HuH-7.5 (cell line): ENCODE measurements at regions not wholly inside any gene's neighbourhood (a gene's known extent, or its start where the extent isn't known, plus 50 kb on each side); places are given as distances from the start of the nearest gene placed in this dataset.

Experiments used
- DNase-seq: peaks from one replicate; pipeline ENCODE4 v3.0.0; 2011; ENCODE audit warnings: low spot score

- no peak for DNase-seq
Observed at GRCh38 chr9:86764221-86764624, 183.1 kb downstream of the GAS1 start.

GRCh38 chr9:86763791-86764190, 183.5 kb downstream of the GAS1 start:
- DNase-seq: no peak

GRCh38 chr9:86757382-86757720, 190.0 kb downstream of the GAS1 start:
- no peak for DNase-seq

GRCh38 chr9:86756576-86757381, 190.5 kb downstream of the GAS1 start:
- no peak for DNase-seq

GRCh38 chr9:86755561-86755941, 191.8 kb downstream of the GAS1 start:
- no peak for DNase-seq

DNA sequence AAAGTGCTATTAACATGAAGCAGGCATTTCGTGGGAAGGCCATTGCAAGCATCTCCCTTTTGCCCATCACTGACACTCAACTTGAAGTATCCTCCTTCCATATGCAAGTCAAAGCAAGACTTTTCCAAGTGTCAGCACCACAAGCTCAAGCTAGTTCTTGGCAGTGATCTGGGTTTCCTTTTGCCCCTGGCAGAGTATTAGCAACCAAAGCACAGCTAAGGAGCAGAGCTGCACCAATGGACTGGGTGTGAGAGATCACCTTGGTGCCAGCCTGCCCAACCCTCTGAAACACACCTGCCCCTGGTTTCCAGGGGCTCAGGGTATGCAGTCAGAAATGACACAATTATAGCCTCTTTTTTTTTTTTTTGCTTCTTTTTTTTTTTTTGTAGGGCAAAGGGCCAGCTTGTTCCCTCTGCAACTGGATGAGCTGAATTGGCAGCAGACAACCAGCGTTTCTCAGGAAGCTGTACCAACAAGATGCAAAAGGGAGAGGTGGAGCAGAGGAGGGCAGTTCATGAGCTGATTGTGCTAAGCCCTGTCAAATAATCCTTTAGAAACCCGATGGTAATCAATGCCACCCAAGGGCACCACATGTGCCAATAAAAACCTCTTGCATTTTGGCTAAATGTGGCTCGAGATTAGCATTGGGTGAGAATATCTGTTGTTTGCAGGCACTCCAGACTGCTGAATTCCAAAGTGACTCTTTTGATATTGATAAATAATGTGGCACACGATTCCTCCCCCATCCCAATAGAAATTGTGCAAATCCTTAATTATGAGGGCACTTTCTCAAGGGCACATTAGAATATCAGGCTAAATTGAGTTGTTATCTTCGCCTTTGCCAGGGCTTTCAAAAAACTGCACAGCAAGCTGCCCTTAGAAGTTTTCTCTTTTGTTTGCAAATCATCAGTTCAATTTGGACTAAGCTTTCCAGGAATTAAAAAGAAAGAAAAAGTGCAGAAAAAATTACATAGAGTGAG, 192.4 kb downstream of the GAS1 start:
- no peak for DNase-seq

- no peak for DNase-seq
Observed at GRCh38 chr9:86753836-86754235, 193.5 kb downstream of the GAS1 start.

- DNase-seq: no peak
Observed at GRCh38 chr9:86752733-86753132, 194.6 kb downstream of the GAS1 start.

DNA sequence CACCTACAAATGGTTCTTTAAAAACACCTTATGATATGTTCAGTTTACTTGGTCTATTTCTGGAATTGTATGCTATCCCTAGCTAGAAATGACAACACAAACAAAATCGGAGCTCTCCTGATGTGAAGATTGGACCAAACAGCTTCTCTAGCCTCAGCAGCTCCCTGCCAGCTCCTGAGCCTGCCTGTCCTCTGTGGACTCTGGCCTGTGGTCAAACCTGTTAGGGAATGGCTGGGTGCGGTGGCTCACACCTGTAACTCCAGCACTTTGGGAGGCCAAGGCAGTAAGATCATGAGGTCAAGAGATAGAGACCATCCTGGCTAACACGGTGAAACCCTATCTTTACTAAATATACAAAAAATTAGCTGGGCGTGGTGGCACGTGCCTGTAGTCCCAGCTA, 195.3 kb downstream of the GAS1 start:
- DNase-seq: no peak

GRCh38 chr9:86751207-86751606, 196.1 kb downstream of the GAS1 start:
- DNase-seq: no peak

DNA sequence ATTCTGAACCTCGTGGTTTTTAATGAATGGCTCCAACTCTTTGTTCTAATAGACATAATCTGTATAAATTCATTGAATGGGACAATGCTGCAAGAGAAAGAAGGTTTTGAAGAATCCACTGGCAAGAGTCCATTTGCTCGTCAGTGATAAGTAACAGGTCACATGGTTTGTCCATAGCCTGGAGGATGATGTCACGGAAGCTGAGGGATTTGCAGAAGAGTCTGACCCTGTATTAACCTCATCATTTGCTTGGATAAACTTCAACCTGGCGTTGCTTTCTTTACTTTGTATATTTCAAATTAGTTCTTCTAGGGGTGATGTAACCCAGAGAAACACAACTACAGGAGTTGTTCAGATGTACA, 197.4 kb downstream of the GAS1 start:
- no peak for DNase-seq

DNA sequence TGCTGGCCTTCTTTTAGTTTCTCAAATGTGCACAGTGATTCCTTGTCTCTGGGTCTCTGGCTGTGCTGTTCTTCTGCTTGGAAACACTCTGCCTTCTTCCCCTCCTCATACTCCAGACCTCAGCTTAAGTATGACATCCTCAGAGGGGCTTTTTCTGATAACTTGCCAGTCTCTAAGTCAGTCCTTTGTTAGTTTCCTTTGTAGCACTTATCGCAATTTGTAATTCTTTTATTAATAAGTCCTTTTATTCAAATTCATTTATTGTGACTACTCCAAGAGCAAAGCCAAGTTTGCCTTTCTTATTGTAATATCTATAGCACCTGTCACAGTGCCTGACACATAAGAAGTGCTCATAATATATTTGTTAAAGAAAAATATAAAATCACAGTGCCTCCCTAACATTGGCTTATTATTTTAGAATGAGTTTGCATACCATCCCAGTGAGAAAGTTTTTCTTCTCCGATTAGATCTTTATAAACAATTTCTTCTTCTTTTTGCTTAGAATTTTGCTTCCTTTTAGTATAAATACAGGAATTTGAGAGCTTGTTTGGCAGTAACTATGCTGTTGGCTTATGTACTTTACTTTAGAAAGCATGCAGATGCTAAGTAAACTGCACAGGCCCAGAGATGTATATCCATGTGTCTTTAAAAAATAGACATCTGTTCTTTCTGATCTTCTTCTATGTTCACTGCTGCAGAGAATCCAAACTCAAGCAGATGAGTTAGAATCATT, 198.0 kb downstream of the GAS1 start:
- DNase-seq: no peak

DNA sequence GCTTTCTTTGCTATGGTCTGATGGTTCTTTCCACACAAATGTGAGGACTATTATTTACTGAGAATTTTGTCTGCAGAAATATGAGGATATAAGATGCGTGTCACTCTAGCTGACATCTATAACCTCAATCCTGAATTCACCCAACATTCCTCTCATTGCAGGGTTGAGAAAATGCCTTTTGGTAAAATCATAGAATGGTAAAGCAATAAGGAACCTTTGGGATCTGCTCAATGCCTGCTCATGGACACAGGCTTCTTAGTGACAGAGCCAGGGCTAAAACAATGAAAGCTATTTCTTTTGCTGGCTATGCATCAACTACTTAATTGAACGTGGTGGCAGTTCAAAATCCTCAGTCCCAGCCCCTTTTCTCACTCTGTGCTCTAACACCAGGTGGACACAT, 199.6 kb downstream of the GAS1 start:
- no peak for DNase-seq

DNA sequence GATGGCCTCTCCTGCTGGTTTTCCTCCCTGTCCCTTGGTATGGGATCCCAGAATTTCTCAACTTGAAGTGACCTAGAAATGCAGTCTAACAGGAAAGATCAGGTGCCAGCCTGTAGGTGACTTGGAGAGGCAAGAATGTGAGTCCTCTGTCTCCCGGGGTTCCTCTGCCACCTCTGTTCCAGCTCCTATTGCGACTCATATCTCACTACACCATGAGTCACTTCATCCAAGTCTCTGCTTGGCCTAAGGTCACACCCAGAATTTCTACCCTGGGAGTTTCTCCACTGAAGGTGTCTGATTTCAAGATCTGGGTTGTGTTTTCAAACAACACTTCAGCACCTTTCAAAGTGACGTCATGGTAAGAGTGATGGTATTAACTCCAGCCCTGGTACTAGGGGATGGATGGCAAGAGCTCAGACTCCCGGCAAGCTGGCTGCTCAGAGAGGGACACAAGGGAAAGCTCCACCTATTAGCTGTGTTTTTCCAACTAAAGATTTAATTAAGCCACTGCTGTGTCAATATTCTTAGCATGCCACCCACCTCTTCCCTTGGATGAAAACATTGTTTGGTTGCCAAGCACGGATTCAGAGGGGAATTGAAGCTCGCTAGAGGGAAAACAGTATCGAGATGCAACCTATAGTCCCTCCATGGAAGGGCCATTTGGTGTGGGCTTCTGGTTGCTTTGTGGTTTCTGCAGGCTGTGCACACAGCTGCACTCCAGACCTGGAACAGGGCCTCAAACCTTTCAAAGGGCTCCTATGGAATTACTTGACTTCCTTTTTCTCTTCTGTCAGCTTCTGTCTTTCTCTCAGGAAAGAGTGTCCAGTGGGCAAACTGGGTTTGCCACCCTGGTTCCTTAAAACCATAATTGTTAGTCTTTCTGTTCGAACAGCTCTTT, 205.7 kb downstream of the GAS1 start:
- no peak for DNase-seq

- no peak for DNase-seq
Observed at GRCh38 chr9:86735772-86736458, 211.4 kb downstream of the GAS1 start.

DNA sequence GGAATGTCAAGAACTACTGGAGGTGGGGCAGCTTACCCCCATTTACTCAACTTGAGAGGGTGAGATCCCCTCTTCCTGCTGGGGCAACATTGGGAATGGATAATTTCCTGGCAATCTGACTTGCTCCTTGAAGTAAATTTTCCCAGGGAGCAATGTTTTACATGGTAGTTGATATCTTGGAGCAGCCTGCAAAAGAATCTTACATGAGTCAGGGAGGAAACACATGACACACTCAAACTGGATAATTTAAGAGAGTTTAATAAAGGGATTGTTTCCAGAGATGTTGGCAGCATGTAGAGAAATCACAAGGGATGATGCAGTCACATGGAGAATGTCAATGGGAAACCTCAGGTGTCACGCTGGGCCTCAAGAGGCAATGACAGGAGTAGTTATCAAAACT, 212.5 kb downstream of the GAS1 start:
- DNase-seq: no peak

GRCh38 chr9:86733929-86734328, 213.4 kb downstream of the GAS1 start:
- no peak for DNase-seq

DNA sequence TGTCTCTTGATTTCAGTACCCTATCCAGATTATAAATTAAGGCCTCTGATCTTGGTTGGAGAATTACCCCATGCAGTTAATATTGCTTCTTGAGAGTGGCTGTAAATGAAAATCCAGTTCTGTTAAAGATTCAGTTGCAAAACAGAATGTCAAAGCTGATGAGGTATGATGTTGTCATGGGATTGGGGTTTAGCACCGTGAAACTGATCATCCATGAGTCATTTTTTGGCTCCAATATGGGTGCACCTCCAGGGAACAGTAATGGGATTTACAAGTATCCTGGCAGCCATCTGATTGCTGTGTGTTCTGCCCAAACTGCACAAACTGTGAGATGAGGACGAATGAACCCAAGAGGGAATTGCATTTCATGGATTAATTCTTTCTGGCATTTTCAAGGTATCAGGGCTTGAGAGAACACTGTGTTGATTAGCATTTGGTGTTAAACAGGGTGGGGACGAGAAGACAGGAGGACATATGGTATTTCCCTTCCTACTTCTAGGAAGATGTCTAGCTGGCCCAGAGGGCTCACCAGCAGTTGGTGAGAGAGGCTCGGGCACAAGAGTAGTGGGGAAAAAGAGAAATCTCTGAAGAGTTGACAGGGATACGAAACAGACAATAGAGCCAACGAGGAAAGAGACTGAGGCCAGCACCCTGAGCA, 214.7 kb downstream of the GAS1 start:
- no peak for DNase-seq

DNA sequence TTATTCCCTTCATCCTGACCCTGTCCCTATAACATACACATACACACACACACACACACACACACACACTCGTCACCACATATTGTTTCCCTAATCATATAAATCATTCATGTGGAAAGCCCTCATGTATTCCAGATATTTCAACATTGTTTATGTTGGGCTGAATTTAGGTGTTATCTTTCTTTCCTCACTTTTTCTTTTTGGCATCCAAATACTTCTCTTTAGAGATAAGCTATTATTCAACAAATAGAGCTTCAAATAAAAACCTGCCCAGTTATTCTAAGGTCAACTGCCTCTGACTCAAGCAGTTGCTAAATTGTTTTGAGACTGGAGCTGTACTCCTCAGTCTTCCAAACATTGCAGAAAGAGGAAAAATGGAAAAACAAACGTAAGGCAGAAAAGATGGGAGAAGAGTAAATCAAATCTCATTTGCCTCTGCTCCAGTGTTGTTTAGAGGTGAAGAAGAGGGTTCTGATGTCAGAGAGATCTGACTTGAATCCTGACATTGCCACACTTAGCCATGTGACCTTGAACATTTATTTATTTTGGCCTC, 215.7 kb downstream of the GAS1 start:
- DNase-seq: no peak
